ENCODE measurements at regions not wholly inside any gene's neighbourhood (a gene's known extent, or its start where the extent isn't known, plus 50 kb on each side); places are given as distances from the start of the nearest gene placed in this dataset.

- no peaks in the 10 kb centered on the region for H3K27me3 ChIP-seq (ENCODE audit: control insufficient read depth, insufficient read depth, low read length)
- no peaks in the 10 kb centered on the region for H3K36me3 ChIP-seq (replicated peaks; ENCODE audit: control insufficient read depth, insufficient read depth, low read length)
- H3K4me3 ChIP-seq (ENCODE audit: insufficient read depth, low read depth, low read length): no peak overlapping the region
Observed at GRCh38 chr5:8694545-8694944, 825.6 kb downstream of the MTRR start.

GRCh38 chr5:8695902-8696845, 827.2 kb downstream of the MTRR start:
- Histone ChIP-seq H3K4me3 (ENCODE audit: insufficient read depth, low read depth, low read length) (no peak overlapping the region), H3K36me3 (replicated peaks; ENCODE audit: control insufficient read depth, insufficient read depth, low read length) (no peaks in the 10 kb centered on the region), H3K27me3 (ENCODE audit: control insufficient read depth, insufficient read depth, low read length) (no peaks in the 10 kb centered on the region)
- no peak for DNase-seq

More at GRCh38 chr5:8694545-8694944, 825.6 kb downstream of the MTRR start:
- DNase-seq: no peak

- no peak overlapping the region for H3K4me3 ChIP-seq (ENCODE audit: insufficient read depth, low read depth, low read length)
- H3K36me3 ChIP-seq (replicated peaks; ENCODE audit: control insufficient read depth, insufficient read depth, low read length): no peaks in the 10 kb centered on the region
- H3K27me3 ChIP-seq (ENCODE audit: control insufficient read depth, insufficient read depth, low read length): no peaks in the 10 kb centered on the region
- no peak for DNase-seq
Observed at GRCh38 chr5:8700222-8700621, 831.3 kb downstream of the MTRR start.

GRCh38 chr5:8700671-8701070, 831.7 kb downstream of the MTRR start:
- no peak overlapping the region for H3K4me3 ChIP-seq (ENCODE audit: insufficient read depth, low read depth, low read length)
- DNase-seq: no peak
- no peaks in the 10 kb centered on the region for H3K36me3 ChIP-seq (replicated peaks; ENCODE audit: control insufficient read depth, insufficient read depth, low read length)
- no peaks in the 10 kb centered on the region for H3K27me3 ChIP-seq (ENCODE audit: control insufficient read depth, insufficient read depth, low read length)

GRCh38 chr5:8701251-8701650, 832.3 kb downstream of the MTRR start:
- Histone ChIP-seq H3K36me3 (replicated peaks; ENCODE audit: control insufficient read depth, insufficient read depth, low read length) (no peaks in the 10 kb centered on the region), H3K27me3 (ENCODE audit: control insufficient read depth, insufficient read depth, low read length) (no peaks in the 10 kb centered on the region), H3K4me3 (ENCODE audit: insufficient read depth, low read depth, low read length) (no peak overlapping the region)
- DNase-seq: no peak

GRCh38 chr5:8710426-8710930, 835.4 kb downstream of the SEMA5A start:
- H3K27me3 ChIP-seq (ENCODE audit: control insufficient read depth, insufficient read depth, low read length): no peaks in the 10 kb centered on the region
- no peak overlapping the region for H3K4me3 ChIP-seq (ENCODE audit: insufficient read depth, low read depth, low read length)
- H3K36me3 ChIP-seq (replicated peaks; ENCODE audit: control insufficient read depth, insufficient read depth, low read length): no peaks in the 10 kb centered on the region
- no peak for DNase-seq

GRCh38 chr5:8714198-8714597, 831.7 kb downstream of the SEMA5A start:
- H3K4me3 ChIP-seq (ENCODE audit: insufficient read depth, low read depth, low read length): no peak overlapping the region
- no peaks in the 10 kb centered on the region for H3K36me3 ChIP-seq (replicated peaks; ENCODE audit: control insufficient read depth, insufficient read depth, low read length)
- H3K27me3 ChIP-seq (ENCODE audit: control insufficient read depth, insufficient read depth, low read length): no peaks in the 10 kb centered on the region
- no peak for DNase-seq

- H3K36me3 ChIP-seq (replicated peaks; ENCODE audit: control insufficient read depth, insufficient read depth, low read length): no peaks in the 10 kb centered on the region
- DNase-seq: no peak
- H3K27me3 ChIP-seq (ENCODE audit: control insufficient read depth, insufficient read depth, low read length): no peaks in the 10 kb centered on the region
- no peak overlapping the region for H3K4me3 ChIP-seq (ENCODE audit: insufficient read depth, low read depth, low read length)
Observed at GRCh38 chr5:8714861-8715260, 831.0 kb downstream of the SEMA5A start.

- DNase-seq: no peak
- Histone ChIP-seq H3K36me3 (replicated peaks; ENCODE audit: control insufficient read depth, insufficient read depth, low read length) (no peaks in the 10 kb centered on the region), H3K4me3 (ENCODE audit: insufficient read depth, low read depth, low read length) (no peak overlapping the region), H3K27me3 (ENCODE audit: control insufficient read depth, insufficient read depth, low read length) (no peaks in the 10 kb centered on the region)
Observed at GRCh38 chr5:8719796-8720195, 826.1 kb downstream of the SEMA5A start.

- no peaks in the 10 kb centered on the region for H3K27me3 ChIP-seq (ENCODE audit: control insufficient read depth, insufficient read depth, low read length)
- DNase-seq: no peak
- no peaks in the 10 kb centered on the region for H3K36me3 ChIP-seq (replicated peaks; ENCODE audit: control insufficient read depth, insufficient read depth, low read length)
- H3K4me3 ChIP-seq (ENCODE audit: insufficient read depth, low read depth, low read length): no peak overlapping the region
Observed at GRCh38 chr5:8720506-8720905, 825.4 kb downstream of the SEMA5A start.

GRCh38 chr5:8721536-8721935, 824.3 kb downstream of the SEMA5A start:
- DNase-seq: no peak
- Histone ChIP-seq H3K36me3 (replicated peaks; ENCODE audit: control insufficient read depth, insufficient read depth, low read length) (no peaks in the 10 kb centered on the region), H3K27me3 (ENCODE audit: control insufficient read depth, insufficient read depth, low read length) (no peaks in the 10 kb centered on the region), H3K4me3 (ENCODE audit: insufficient read depth, low read depth, low read length) (no peak overlapping the region)

GRCh38 chr5:8726383-8727036, 819.4 kb downstream of the SEMA5A start:
- no peak for DNase-seq
- Histone ChIP-seq H3K27me3 (ENCODE audit: control insufficient read depth, insufficient read depth, low read length) (no peaks in the 10 kb centered on the region), H3K4me3 (ENCODE audit: insufficient read depth, low read depth, low read length) (no peak overlapping the region), H3K36me3 (replicated peaks; ENCODE audit: control insufficient read depth, insufficient read depth, low read length) (no peaks in the 10 kb centered on the region)

- Histone ChIP-seq H3K27me3 (ENCODE audit: control insufficient read depth, insufficient read depth, low read length) (no peaks in the 10 kb centered on the region), H3K36me3 (replicated peaks; ENCODE audit: control insufficient read depth, insufficient read depth, low read length) (no peaks in the 10 kb centered on the region), H3K4me3 (ENCODE audit: insufficient read depth, low read depth, low read length) (no peak overlapping the region)
- no peak for DNase-seq
Observed at GRCh38 chr5:8727396-8727795, 818.5 kb downstream of the SEMA5A start.

- H3K27me3 ChIP-seq (ENCODE audit: control insufficient read depth, insufficient read depth, low read length): no peaks in the 10 kb centered on the region
- no peak for DNase-seq
- no peak overlapping the region for H3K4me3 ChIP-seq (ENCODE audit: insufficient read depth, low read depth, low read length)
- no peaks in the 10 kb centered on the region for H3K36me3 ChIP-seq (replicated peaks; ENCODE audit: control insufficient read depth, insufficient read depth, low read length)
Observed at GRCh38 chr5:8729437-8729836, 816.4 kb downstream of the SEMA5A start.

- H3K36me3 ChIP-seq (replicated peaks; ENCODE audit: control insufficient read depth, insufficient read depth, low read length): no peaks in the 10 kb centered on the region
- no peak overlapping the region for H3K4me3 ChIP-seq (ENCODE audit: insufficient read depth, low read depth, low read length)
- no peak for DNase-seq
- H3K27me3 ChIP-seq (ENCODE audit: control insufficient read depth, insufficient read depth, low read length): no peaks in the 10 kb centered on the region
Observed at GRCh38 chr5:8730194-8730593, 815.7 kb downstream of the SEMA5A start.

All from H7 (cell line).